ENCODE measurements at regions not wholly inside any gene's neighbourhood (a gene's known extent, or its start where the extent isn't known, plus 50 kb on each side); places are given as distances from the start of the nearest gene placed in this dataset.

GRCh38 chr12:98179151-98179550, 336.2 kb upstream of the TMPO start:
- DNase-seq (ENCODE audit: low read depth in 4 of 4, low spot score in 3 of 4), result no peak

DNA sequence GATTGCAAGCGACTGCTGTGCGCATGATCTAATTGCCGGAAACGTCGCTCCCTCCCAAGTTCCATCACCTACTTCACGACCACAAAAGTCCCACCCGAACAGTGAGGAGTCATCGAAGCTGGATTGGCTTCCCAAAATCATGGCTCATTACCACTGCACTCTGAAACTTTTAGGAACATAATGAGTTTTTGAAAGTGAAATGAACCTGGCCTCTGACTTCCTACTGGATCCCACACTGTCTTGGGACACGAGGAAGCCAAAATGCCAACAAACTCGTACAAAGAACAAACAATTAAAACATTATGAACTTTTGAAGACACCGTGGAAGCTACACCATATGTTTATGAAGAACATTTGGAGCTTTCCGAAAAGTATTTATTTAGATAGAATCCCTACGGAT, 334.8 kb upstream of the TMPO start:
- no peak for DNase-seq (ENCODE audit: low read depth in 4 of 4, low spot score in 3 of 4)

GRCh38 chr12:98182821-98183220, 332.6 kb upstream of the TMPO start:
- DNase-seq (ENCODE audit: low read depth in 4 of 4, low spot score in 3 of 4), result no peak

DNA sequence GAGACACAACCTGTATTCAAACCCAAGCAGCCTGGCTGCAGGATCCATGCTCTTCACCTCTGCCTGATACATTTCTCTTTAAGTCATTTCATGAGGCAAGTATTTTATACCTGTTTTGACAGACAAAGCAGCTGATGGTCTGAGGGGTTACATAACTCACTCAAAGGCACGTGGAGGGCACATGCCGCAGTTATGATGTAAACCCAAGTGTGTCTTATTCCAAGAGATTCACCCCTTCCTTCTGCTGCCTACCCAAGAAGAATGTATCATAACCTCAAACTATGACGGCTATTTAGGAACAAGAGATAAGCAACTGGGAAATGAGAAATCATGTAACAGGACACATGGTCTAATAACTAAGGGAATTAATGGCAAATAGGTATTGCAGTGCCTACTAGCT, 329.8 kb upstream of the TMPO start:
- no peak for DNase-seq (ENCODE audit: low read depth in 4 of 4, low spot score in 3 of 4)

- no peak for DNase-seq (ENCODE audit: low read depth in 4 of 4, low spot score in 3 of 4)
Observed at GRCh38 chr12:98188650-98189077, 326.7 kb upstream of the TMPO start.

DNA sequence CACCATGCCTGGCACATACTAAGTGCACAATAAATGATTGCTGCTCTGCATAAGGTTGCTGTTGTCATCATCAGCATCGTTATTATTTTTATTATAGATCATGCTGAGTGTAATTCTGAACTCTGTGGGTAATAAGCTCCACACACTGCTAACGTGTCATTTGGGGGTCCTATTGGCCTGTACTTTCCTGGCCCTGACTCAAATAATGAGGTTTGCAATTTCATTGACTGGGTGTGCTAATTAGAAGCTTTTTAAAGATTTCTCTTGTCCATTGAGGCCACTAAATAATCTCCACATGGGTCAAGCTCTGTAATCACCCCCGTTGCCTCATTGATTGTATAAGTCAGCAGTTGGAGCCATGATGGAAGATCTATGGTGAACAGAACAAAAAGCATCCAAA, 320.8 kb upstream of the TMPO start:
- no peak for DNase-seq (ENCODE audit: low read depth in 4 of 4, low spot score in 3 of 4)

- no peak for DNase-seq (ENCODE audit: low read depth in 4 of 4, low spot score in 3 of 4)
Observed at GRCh38 chr12:98198261-98198982, 317.0 kb upstream of the TMPO start.

DNA sequence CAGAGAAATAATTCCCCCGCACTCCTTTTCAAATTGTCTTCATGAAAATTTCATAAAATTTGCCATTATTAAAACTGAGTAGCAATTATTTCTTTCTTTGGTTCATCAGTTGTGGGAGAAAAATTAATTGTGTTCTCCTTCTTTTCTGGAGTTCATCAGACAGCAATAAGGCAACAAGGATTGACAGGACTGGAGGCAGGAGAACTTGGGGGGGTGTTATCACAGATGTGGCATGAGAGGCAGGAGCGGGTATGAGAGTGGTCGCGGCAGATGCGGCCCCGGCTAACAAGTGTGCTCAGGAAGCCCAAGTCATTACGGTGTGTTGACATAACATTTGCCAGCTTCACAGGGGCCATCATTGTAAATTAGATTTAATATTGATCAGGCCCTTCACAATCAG, 306.6 kb upstream of the TMPO start:
- no peak for DNase-seq (ENCODE audit: low read depth in 4 of 4, low spot score in 3 of 4)

- no peak for DNase-seq (ENCODE audit: low read depth in 4 of 4, low spot score in 3 of 4)
Observed at GRCh38 chr12:98211909-98212695, 303.3 kb upstream of the TMPO start.

- DNase-seq (ENCODE audit: low read depth in 4 of 4, low spot score in 3 of 4), result no peak
Observed at GRCh38 chr12:98213556-98213955, 301.8 kb upstream of the TMPO start.

GRCh38 chr12:98217257-98217656, 298.1 kb upstream of the TMPO start:
- DNase-seq (ENCODE audit: low read depth in 4 of 4, low spot score in 3 of 4), result no peak

- no peak for DNase-seq (ENCODE audit: low read depth in 4 of 4, low spot score in 3 of 4)
Observed at GRCh38 chr12:98220636-98221035, 294.8 kb upstream of the TMPO start.

- DNase-seq (ENCODE audit: low read depth in 4 of 4, low spot score in 3 of 4), result no peak
Observed at GRCh38 chr12:98221243-98221808, 294.1 kb upstream of the TMPO start.

- no peak for DNase-seq (ENCODE audit: low read depth in 4 of 4, low spot score in 3 of 4)
Observed at GRCh38 chr12:98222135-98222534, 293.3 kb upstream of the TMPO start.

DNA sequence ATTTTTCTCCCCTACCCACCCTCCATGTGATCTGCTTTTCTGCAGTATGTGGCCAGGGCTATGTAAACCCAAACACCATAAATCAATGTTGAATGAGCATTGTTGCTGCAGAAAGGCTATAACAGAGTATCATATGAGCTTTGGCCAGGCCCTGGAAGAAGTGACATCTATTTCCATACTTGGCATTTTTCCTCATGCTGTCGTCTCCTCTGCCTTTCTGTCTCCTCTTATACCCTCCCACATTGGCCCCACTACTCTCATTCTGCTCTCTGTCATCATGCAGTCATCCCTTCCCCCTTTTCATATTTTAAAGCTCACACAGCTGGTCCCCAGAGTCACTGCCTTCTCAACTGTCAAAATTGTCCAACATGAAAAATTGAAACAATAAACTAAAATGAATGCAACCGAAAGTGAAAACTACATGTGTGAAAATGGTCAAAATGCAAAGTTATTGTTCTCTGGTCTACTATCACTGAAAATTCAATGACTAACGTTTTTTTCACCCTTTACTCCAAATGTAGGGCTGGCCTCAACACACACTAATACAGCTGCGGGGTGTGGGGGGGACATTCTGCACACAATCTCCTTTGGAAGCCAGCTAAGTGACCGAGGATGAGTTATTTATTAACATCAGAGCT, 290.7 kb upstream of the TMPO start:
- DNase-seq (ENCODE audit: low read depth in 4 of 4, low spot score in 3 of 4), result no peak

- DNase-seq (ENCODE audit: low read depth in 4 of 4, low spot score in 3 of 4), result no peak
Observed at GRCh38 chr12:98227162-98227561, 288.2 kb upstream of the TMPO start.

- no peak for DNase-seq (ENCODE audit: low read depth in 4 of 4, low spot score in 3 of 4)
Observed at GRCh38 chr12:98228683-98229539, 286.5 kb upstream of the TMPO start.

DNA sequence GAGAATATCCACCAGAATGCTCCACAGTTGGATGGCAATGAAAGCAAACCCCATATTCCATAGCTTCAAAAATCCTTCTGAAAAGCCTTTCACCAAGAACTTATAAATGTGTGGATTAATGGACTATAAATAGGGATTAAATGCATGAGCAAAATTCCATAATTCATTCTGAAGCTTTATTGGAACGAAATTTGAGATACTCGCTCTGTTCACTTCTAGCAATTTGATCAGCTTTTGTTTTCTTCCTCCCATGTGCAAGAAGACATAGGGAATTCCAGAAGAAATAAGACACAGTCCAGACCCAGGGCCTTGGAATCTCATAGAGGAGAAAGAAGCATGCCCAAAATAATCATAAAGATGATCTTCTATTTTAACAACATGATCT, 285.9 kb upstream of the TMPO start:
- DNase-seq (ENCODE audit: low read depth in 4 of 4, low spot score in 3 of 4), result no peak

DNA sequence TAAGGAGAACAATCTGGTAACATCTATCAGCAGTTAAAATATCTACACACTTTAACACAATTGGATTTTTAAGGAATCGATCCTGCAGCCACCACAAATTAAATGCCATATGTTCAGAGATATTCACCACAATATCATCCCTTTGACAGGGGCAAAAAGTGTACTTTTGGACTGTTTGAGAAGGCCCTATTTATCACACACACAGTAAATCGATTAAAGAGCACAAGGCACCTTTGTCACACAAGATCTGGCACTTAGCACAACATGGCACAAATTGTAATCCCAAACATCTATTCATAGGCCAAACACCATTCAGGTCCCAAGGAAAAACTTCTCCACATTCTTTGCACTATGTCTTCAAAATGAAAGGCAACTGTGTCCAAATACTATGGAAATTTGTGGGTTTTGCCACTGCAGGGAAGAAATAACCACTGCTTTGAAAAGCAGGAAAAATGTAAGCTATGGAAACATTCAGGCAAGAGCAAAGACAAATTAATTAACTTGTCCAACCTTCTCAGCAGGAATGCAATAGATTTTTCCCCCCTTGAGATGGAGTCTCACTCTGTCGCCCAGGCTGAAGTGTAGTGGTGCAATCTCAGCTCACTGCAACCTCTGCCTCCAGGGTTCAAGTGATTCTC, 282.5 kb upstream of the TMPO start:
- DNase-seq (ENCODE audit: low read depth in 4 of 4, low spot score in 3 of 4), result no peak

DNA sequence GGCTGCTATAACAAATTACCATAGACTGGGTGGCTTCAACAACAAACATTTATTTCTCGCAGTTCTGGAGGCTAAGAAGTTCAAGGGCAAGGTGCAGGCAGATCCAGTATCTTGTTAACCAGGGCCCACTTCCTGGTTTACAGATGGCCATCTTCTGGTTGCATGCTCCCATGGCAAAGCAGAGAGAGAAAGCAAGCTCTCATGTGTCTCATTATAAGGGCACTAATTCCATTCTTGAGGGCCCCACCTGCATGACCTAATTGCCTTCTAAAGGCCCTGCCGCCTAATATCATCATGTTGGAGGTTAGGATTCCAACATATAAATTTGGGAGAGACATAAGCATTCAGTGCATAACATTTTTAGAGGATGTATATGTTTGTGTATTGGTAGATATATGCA, 280.1 kb upstream of the TMPO start:
- no peak for DNase-seq (ENCODE audit: low read depth in 4 of 4, low spot score in 3 of 4)
